K562 (cell line): ENCODE measurements at regions not wholly inside any gene's neighbourhood (a gene's known extent, or its start where the extent isn't known, plus 50 kb on each side); places are given as distances from the start of the nearest gene placed in this dataset.

Experiments
- ATAC-seq: fragments of 200-7000 bp; cut with Tn5 transposase; 3 replicates; pipeline ENCODE4 v1.9.1; 2020; ENCODE audit warnings: moderate library complexity
- BruUV-seq: library from RNA; stranded (reverse); fragments of 400-500 nt; replicated peaks from 2 replicates; lab custom pipeline; 2021; lab: Mats Ljungman, UMichigan
- CTCF ChIA-PET: fragments of 300-600 bp; formaldehyde crosslinking; extraction: SDS; loops from one replicate; lab custom pipeline; 2021; ENCODE audit warnings: low intra/inter-chr PET ratio; lab: Yijun Ruan, JAX
- POLR2A ChIA-PET: fragments of 300-600, 350-650 bp; sonication (Branson Sonifier 250); formaldehyde crosslinking; extraction: SDS; loops from one replicate; lab custom pipeline; 2021; ENCODE audit warnings: antibody characterized with exemption, inconsistent platforms; lab: Yijun Ruan, JAX
- DNase-seq, 4 experiments: peaks; one replicate each; pipeline versions ENCODE4 v3.0.0 to v3.0.0-alpha.2; 2011 to 2018; ENCODE audit warnings: low spot score in 3 of 4, mixed read lengths in 3 of 4; ENCODE audit errors: extremely low read depth in 1 of 4
- FAIRE-seq: peaks from 2 replicates; lab custom pipeline; 2011; peaks lifted over from hg19 to GRCh38; lab: Jason Lieb, UNC
- H2AFZ ChIP-seq: 2 replicates; pipeline ENCODE4 v1.6.0; 2011; ENCODE audit warnings: low read depth, low read length, control low read depth, inconsistent platforms
- H3K27ac ChIP-seq: fragments of 200-600 bp; 3 replicates; pipeline ENCODE4 v1.8.0; 2011; ENCODE audit warnings: low read depth, mild to moderate bottlenecking, control low read depth, inconsistent platforms, low read length, moderate library complexity, mixed read lengths; ENCODE audit errors: extremely low read depth
- H3K27me3 ChIP-seq, 2 experiments: fragments of 300-600 bp in 1 of 2; 2 replicates in 1 of 2; 3 replicates in 1 of 2; pipeline versions ENCODE4 v1.6.0 to v1.8.0; 2011; ENCODE audit warnings: inconsistent platforms in 2 of 2, low read length in 2 of 2, mild to moderate bottlenecking in 1 of 2, mixed read lengths in 1 of 2, moderate library complexity in 1 of 2; ENCODE audit not compliant: control insufficient read depth in 2 of 2, insufficient read depth in 2 of 2
- H3K36me3 ChIP-seq: fragments of 300-600 bp; 3 replicates; pipeline ENCODE4 v1.8.0; 2011; ENCODE audit warnings: mild to moderate bottlenecking, low read length, inconsistent platforms; ENCODE audit not compliant: control insufficient read depth, insufficient read depth
- H3K4me1 ChIP-seq, 2 experiments: fragments of 200-600 bp in 1 of 2; replicated peaks in 1 of 2; 2 replicates in 1 of 2; 3 replicates in 1 of 2; pipeline versions ENCODE4 v1.5.1 to v1.8.0; 2011; ENCODE audit warnings: inconsistent platforms in 2 of 2, low read length in 2 of 2, mild to moderate bottlenecking in 1 of 2, mixed read lengths in 1 of 2, moderate library complexity in 1 of 2; ENCODE audit not compliant: control insufficient read depth in 2 of 2, insufficient read depth in 2 of 2
- H3K4me2 ChIP-seq: 2 replicates; pipeline ENCODE4 v1.6.1; 2011; ENCODE audit warnings: low read length, control low read depth, inconsistent platforms, mixed read lengths; ENCODE audit not compliant: insufficient read depth
- H3K4me3 ChIP-seq: fragments of 200-600 bp; sonication (generic), shearing (Covaris generic); 2 replicates; pipeline ENCODE4 v1.5.1; 2016; ENCODE audit warnings: control low read depth, inconsistent platforms
- H3K79me2 ChIP-seq: fragments of 200-600 bp; 3 replicates; pipeline ENCODE4 v1.8.0; 2011; ENCODE audit warnings: low read length, inconsistent platforms; ENCODE audit not compliant: control insufficient read depth, insufficient read depth
- H3K9ac ChIP-seq, 2 experiments: 2 replicates each; pipeline versions ENCODE4 v1.6.0 to v1.6.1; 2011; ENCODE audit warnings: low read depth in 2 of 2, low read length in 2 of 2, control low read depth in 1 of 2, inconsistent platforms in 1 of 2, mild to moderate bottlenecking in 1 of 2, mixed read lengths in 1 of 2; ENCODE audit not compliant: insufficient read depth in 1 of 2
- H3K9me1 ChIP-seq: one replicate; pipeline ENCODE4 v1.6.0; 2011; ENCODE audit warnings: inconsistent platforms, mild to moderate bottlenecking, low read length, moderate library complexity; ENCODE audit not compliant: control insufficient read depth, insufficient read depth
- H3K9me3 ChIP-seq: replicated peaks from 2 replicates; pipeline ENCODE4 v1.5.1; 2011; ENCODE audit warnings: low read depth, low read length, inconsistent platforms; ENCODE audit not compliant: control insufficient read depth, insufficient read depth
- H4K20me1 ChIP-seq: replicated peaks from 2 replicates; pipeline ENCODE4 v1.6.1; 2011; ENCODE audit warnings: low read length, inconsistent platforms, mixed read lengths; ENCODE audit not compliant: control insufficient read depth, insufficient read depth
- CBX3 ChIP-seq, 2 experiments: IDR thresholded peaks; 1 replicate in 1 of 2; 2 replicates in 1 of 2; pipeline ENCODE4 v1.6.1; 2012; ENCODE audit warnings: inconsistent platforms in 2 of 2, low read length in 2 of 2, borderline replicate concordance in 1 of 2, control low read depth in 1 of 2
- CEBPG ChIP-seq, 3 experiments: fragments of 200-800 bp in 1 of 3; sonication (Bioruptor generic) in 1 of 3; sonication (generic) in 1 of 3; formaldehyde crosslinking in 1 of 3; IDR thresholded peaks in 2 of 3; conservative IDR thresholded peaks in 1 of 3; 2 replicates each; pipeline versions ENCODE4 v1.6.1 to v1.8.0; 2016 to 2022; ENCODE audit warnings: missing compliant biosample characterization in 2 of 3, missing genetic modification characterization in 2 of 3, mild to moderate bottlenecking in 1 of 3, missing genetic modification reagents in 1 of 3
- DMBX1 ChIP-seq: fragments of 250-450 bp; sonication (Bioruptor Pico); IDR thresholded peaks from 2 replicates; pipeline ENCODE4 v1.8.0; 2022; ENCODE audit warnings: inconsistent platforms, mild to moderate bottlenecking, moderate library complexity, borderline replicate concordance
- FOXA3 ChIP-seq, 2 experiments: fragments of 450-650 bp in 1 of 2; sonication (generic) in 1 of 2; formaldehyde crosslinking; IDR thresholded peaks in 1 of 2; conservative IDR thresholded peaks in 1 of 2; 2 replicates each; pipeline versions ENCODE4 v1.4.0 to v1.8.0; 2020 to 2022; ENCODE audit warnings: mild to moderate bottlenecking in 2 of 2, missing genetic modification reagents in 1 of 2
- FOXJ3 ChIP-seq: sonication (generic); formaldehyde crosslinking; IDR thresholded peaks from 2 replicates; pipeline ENCODE4 v1.4.0; 2020; ENCODE audit warnings: mild to moderate bottlenecking, missing genetic modification reagents
- HMG20A ChIP-seq: fragments of 450-650 bp; formaldehyde crosslinking; conservative IDR thresholded peaks from 2 replicates; pipeline ENCODE4 v1.4.0; 2020; ENCODE audit warnings: mild to moderate bottlenecking, mixed read lengths
- MCM7 ChIP-seq, 2 experiments: fragments of 450-650 bp; IDR thresholded peaks; 2 replicates each; pipeline ENCODE4 v1.6.1; 2016 to 2018
- MIER1 ChIP-seq: fragments of 450-650 bp; IDR thresholded peaks from 2 replicates; pipeline ENCODE4 v1.6.1; 2016; ENCODE audit warnings: antibody characterized with exemption, mild to moderate bottlenecking, low read depth
- NCOA4 ChIP-seq: fragments of 450-650 bp; IDR thresholded peaks from 2 replicates; pipeline ENCODE4 v1.6.1; 2018; ENCODE audit warnings: mild to moderate bottlenecking; ENCODE audit not compliant: partially characterized antibody
- SAP30 ChIP-seq: fragments of 200-600 bp; sonication (generic); IDR thresholded peaks from 2 replicates; pipeline ENCODE4 v1.6.1; 2012; ENCODE audit warnings: borderline replicate concordance, low read depth, mild to moderate bottlenecking, moderate library complexity, low read length, control low read depth, inconsistent platforms; ENCODE audit not compliant: insufficient read depth, poor library complexity, severe bottlenecking
- ZNF263 ChIP-seq: sonication (generic); formaldehyde crosslinking; IDR thresholded peaks from 2 replicates; pipeline ENCODE4 v1.8.0; 2022; ENCODE audit warnings: mild to moderate bottlenecking, missing genetic modification reagents, borderline replicate concordance
- ZNF507 ChIP-seq: conservative IDR thresholded peaks from 2 replicates; pipeline ENCODE4 v1.6.1; 2017; ENCODE audit warnings: missing genetic modification characterization, missing compliant biosample characterization
- WGBS: fragments of 100-300 bp; shearing (Covaris generic); methylation state at CpG from one replicate; pipeline ENCODE4 v1.1.6; 2016; ENCODE audit warnings: low coverage, mixed read lengths; ENCODE audit not compliant: insufficient coverage; ENCODE audit errors: missing lambda C conversion rate; 5-methylcytosine and 5-hydroxymethylcytosine counted together
- in situ Hi-C: fragments of 300-500 bp; cut with MboI; formaldehyde crosslinking; loops from 4 replicates; pipeline ENCODE4 v1.15.0; 2018; ENCODE audit warnings: inconsistent platforms, mixed read lengths
- intact Hi-C: fragments of 100-400 bp; cut with micrococcal nuclease; formaldehyde crosslinking; loops from 2 replicates; pipeline ENCODE4 v1.14.2; 2022
- TF ChIP-seq, protein P1 (sequence below): fragments of 250-450 bp; sonication (Bioruptor Pico); IDR thresholded peaks from 2 replicates; pipeline ENCODE4 v1.5.0; 2020; ENCODE audit warnings: mild to moderate bottlenecking
- TF ChIP-seq, protein P2 (sequence below): IDR thresholded peaks from 2 replicates; pipeline ENCODE4 v1.6.1; 2014; ENCODE audit warnings: antibody characterized with exemption

GRCh38 chr5:57422993-57423392 lies 59.6 kb downstream of the ACTBL2 start:
- in situ Hi-C loops: no loop called here
- no peaks in the 10 kb centered on the region for H3K36me3 ChIP-seq

More at GRCh38 chr5:57422993-57423392, 59.6 kb downstream of the ACTBL2 start:
- no peak overlapping the region for H2AFZ ChIP-seq
- no peak overlapping the region for H3K27ac ChIP-seq
- H3K79me2 ChIP-seq: no peaks in the 10 kb centered on the region
- peaks cover 0 to 5% of the 10 kb centered on the region in 2 experiments; a peak in 1 of 5 replicates for H3K4me1 ChIP-seq
- H3K9me1 ChIP-seq: peaks cover 2% of the 10 kb centered on the region
- intact Hi-C loops: no loop called here
- no peak overlapping the region for H3K4me2 ChIP-seq
- TF ChIP-seq CBX3 (IDR thresholded peaks at IDR 0.05; ENCODE audit: borderline replicate concordance in 1 of 2, low read length in 2 of 2): no peak
- no peak for TF ChIP-seq FOXJ3 (CRISPR knock-in tag)
- TF ChIP-seq HMG20A (CRISPR knock-in tag): no peak
- no peak for TF ChIP-seq MCM7 (IDR thresholded peaks at IDR 0.05)
- TF ChIP-seq, protein P1, sequence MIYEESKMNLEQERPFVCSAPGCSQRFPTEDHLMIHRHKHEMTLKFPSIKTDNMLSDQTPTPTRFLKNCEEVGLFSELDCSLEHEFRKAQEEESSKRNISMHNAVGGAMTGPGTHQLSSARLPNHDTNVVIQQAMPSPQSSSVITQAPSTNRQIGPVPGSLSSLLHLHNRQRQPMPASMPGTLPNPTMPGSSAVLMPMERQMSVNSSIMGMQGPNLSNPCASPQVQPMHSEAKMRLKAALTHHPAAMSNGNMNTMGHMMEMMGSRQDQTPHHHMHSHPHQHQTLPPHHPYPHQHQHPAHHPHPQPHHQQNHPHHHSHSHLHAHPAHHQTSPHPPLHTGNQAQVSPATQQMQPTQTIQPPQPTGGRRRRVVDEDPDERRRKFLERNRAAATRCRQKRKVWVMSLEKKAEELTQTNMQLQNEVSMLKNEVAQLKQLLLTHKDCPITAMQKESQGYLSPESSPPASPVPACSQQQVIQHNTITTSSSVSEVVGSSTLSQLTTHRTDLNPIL (CRISPR knock-in tag): no peak
- no peak for TF ChIP-seq ZNF507 (tag)
- no peak for TF ChIP-seq ZNF263 (CRISPR knock-in tag)
- TF ChIP-seq SAP30: no peak
- TF ChIP-seq FOXA3 (CRISPR knock-in tag; conservative IDR thresholded peaks at IDR 0.05 in 1 of 2, IDR thresholded peaks at IDR 0.05 in 1 of 2): no peak
- TF ChIP-seq DMBX1 (CRISPR knock-in tag): no peak
- no peak for TF ChIP-seq MIER1
- TF ChIP-seq, protein P2, sequence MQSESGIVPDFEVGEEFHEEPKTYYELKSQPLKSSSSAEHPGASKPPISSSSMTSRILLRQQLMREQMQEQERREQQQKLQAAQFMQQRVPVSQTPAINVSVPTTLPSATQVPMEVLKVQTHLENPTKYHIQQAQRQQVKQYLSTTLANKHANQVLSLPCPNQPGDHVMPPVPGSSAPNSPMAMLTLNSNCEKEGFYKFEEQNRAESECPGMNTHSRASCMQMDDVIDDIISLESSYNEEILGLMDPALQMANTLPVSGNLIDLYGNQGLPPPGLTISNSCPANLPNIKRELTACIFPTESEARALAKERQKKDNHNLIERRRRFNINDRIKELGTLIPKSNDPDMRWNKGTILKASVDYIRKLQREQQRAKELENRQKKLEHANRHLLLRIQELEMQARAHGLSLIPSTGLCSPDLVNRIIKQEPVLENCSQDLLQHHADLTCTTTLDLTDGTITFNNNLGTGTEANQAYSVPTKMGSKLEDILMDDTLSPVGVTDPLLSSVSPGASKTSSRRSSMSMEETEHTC: no peak
- no peak for TF ChIP-seq CEBPG (CRISPR knock-in tag; IDR thresholded peaks at IDR 0.05)
- TF ChIP-seq CEBPG (tag; conservative IDR thresholded peaks at IDR 0.05 in 1 of 2, IDR thresholded peaks at IDR 0.05 in 1 of 2): no peak
- no peak for TF ChIP-seq NCOA4
- TF ChIP-seq, all 486 proteins: peak for 0
- BruUV-seq: no TSS peak
- no peaks in the 10 kb centered on the region for H4K20me1 ChIP-seq
- ChIA-PET POLR2A (interaction anchor here (0.6 kb wide), 1 partner anchor 180 kb away, joined by 4 read pairs; no protein-coding TSS in a partner anchor), CTCF (no interaction called here)
- ATAC-seq: no peak
- H3K4me3 ChIP-seq: no peak overlapping the region
- peaks cover 12 to 22% of the 10 kb centered on the region in 2 experiments for H3K27me3 ChIP-seq
- no peak for FAIRE-seq
- H3K9me3 ChIP-seq: no peaks in the 10 kb centered on the region
- WGBS: 0% methylated on average over 17 of the region's 17 CpGs
- no peak for DNase-seq
- no peak overlapping the region for H3K9ac ChIP-seq
